Tibial nerve (tissue), 4 donors: ENCODE measurements at regions not wholly inside any gene's neighbourhood (a gene's known extent, or its start where the extent isn't known, plus 50 kb on each side); places are given as distances from the start of the nearest gene placed in this dataset.

Source experiments
- DNase-seq, 2 donors: peaks; one replicate each; pipeline ENCODE4 v3.0.0-alpha.2; 2019; ENCODE audit warnings: low spot score in 2 of 2
- H3K27ac ChIP-seq, 4 donors: fragments of 200-600 bp; sonication (generic) in 3 of 4; one replicate each; pipeline ENCODE4 v1.5.1; 2017 to 2019; ENCODE audit warnings: mild to moderate bottlenecking in 1 of 4
- H3K27me3 ChIP-seq, 2 donors: fragments of 200-600 bp; sonication (generic) in 1 of 2; one replicate each; pipeline versions ENCODE4 v1.5.1 to v1.6.0; 2017 to 2019
- H3K36me3 ChIP-seq, 3 donors: fragments of 200-600 bp; sonication (generic); one replicate each; pipeline ENCODE4 v1.5.1; 2018 to 2019
- H3K4me1 ChIP-seq, 4 donors: fragments of 200-600 bp; sonication (generic) in 3 of 4; one replicate each; pipeline ENCODE4 v1.5.1; 2017 to 2019
- H3K4me3 ChIP-seq, 4 donors: fragments of 200-600 bp; sonication (generic) in 3 of 4; one replicate each; pipeline ENCODE4 v1.5.1; 2017 to 2019; ENCODE audit warnings: mild to moderate bottlenecking in 1 of 4, moderate library complexity in 1 of 4
- H3K9me3 ChIP-seq, 4 donors: fragments of 200-600 bp; sonication (generic) in 3 of 4; one replicate each; pipeline ENCODE4 v1.5.1; 2017 to 2019
- CTCF ChIP-seq, 5 experiments: fragments of 200-600 bp in 3 of 5; fragments of 450-650 bp in 2 of 5; sonication (generic) in 3 of 5; IDR thresholded peaks; one replicate each; pipeline ENCODE4 v1.5.1; 2016 to 2019; ENCODE audit warnings: antibody characterized with exemption in 5 of 5, mild to moderate bottlenecking in 3 of 5, moderate library complexity in 2 of 5
- EP300 ChIP-seq, 2 donors: sonication (generic); formaldehyde crosslinking; IDR thresholded peaks; one replicate each; pipeline ENCODE4 v1.6.1; 2017; ENCODE audit warnings: antibody characterized with exemption in 2 of 2, mild to moderate bottlenecking in 1 of 2
- POLR2A ChIP-seq, 2 donors: fragments of 450-650 bp; IDR thresholded peaks; one replicate each; pipeline ENCODE4 v1.6.1; 2017; ENCODE audit warnings: antibody characterized with exemption in 2 of 2, mild to moderate bottlenecking in 2 of 2, moderate library complexity in 2 of 2
- WGBS, 2 donors: methylation state at CpG; one replicate each; pipeline ENCODE4 v1.1.5; 2018; 5-methylcytosine and 5-hydroxymethylcytosine counted together

GRCh38 chr17:14737984-14738651 is 437.2 kb downstream of the HS3ST3B1 start:
- Histone ChIP-seq H3K4me3 (no peak overlapping the region), H3K36me3 (no peaks in the 10 kb centered on the region), H3K27ac (no peak overlapping the region), H3K27me3 (no peaks in the 10 kb centered on the region), H3K9me3 (no peaks in the 10 kb centered on the region), H3K4me1 (peaks cover 0 to 3% (median 0%) of the 10 kb centered on the region in 4 donors)
- TF ChIP-seq POLR2A (IDR thresholded peaks at IDR 0.05) (no peak), EP300 (IDR thresholded peaks at IDR 0.05) (peak in 1 of 2 donors; percentile 63), CTCF (IDR thresholded peaks at IDR 0.05) (peak in 1 of 5 experiments; percentile 20)
- 39 to 46% methylated on average over 12 of the region's 12 CpGs for WGBS, 2 donors
- peak; percentile 19 to 52 for DNase-seq

GRCh38 chr17:14736631-14737030 is 435.8 kb downstream of the HS3ST3B1 start:
- no peak overlapping the region for H3K27ac ChIP-seq
- no peaks in the 10 kb centered on the region for H3K9me3 ChIP-seq
- no peak for TF ChIP-seq EP300 (IDR thresholded peaks at IDR 0.05)
- no peak for TF ChIP-seq CTCF (IDR thresholded peaks at IDR 0.05)
- TF ChIP-seq POLR2A (IDR thresholded peaks at IDR 0.05), result no peak
- peaks cover 0 to 3% (median 0%) of the 10 kb centered on the region in 4 donors for H3K4me1 ChIP-seq
- H3K4me3 ChIP-seq, result no peak overlapping the region
- 73 to 79% methylated on average over 6 of the region's 6 CpGs for WGBS, 2 donors
- no peaks in the 10 kb centered on the region for H3K27me3 ChIP-seq
- no peak for DNase-seq
- no peaks in the 10 kb centered on the region for H3K36me3 ChIP-seq

GRCh38 chr17:14733376-14733775 is 432.5 kb downstream of the HS3ST3B1 start:
- Histone ChIP-seq H3K4me1 (no peaks in the 10 kb centered on the region), H3K27me3 (no peaks in the 10 kb centered on the region), H3K9me3 (no peaks in the 10 kb centered on the region), H3K36me3 (no peaks in the 10 kb centered on the region), H3K27ac (no peak overlapping the region), H3K4me3 (no peak overlapping the region)
- no peak for DNase-seq
- TF ChIP-seq POLR2A (IDR thresholded peaks at IDR 0.05), result no peak
- no peak for TF ChIP-seq CTCF (IDR thresholded peaks at IDR 0.05)
- TF ChIP-seq EP300 (IDR thresholded peaks at IDR 0.05), result no peak
- WGBS, 2 donors, result 73 to 86% methylated on average over 2 of the region's 2 CpGs

GRCh38 chr17:14732211-14732610 is 431.3 kb downstream of the HS3ST3B1 start:
- no peak for DNase-seq
- 89 to 92% methylated on average over 2 of the region's 2 CpGs for WGBS, 2 donors
- Histone ChIP-seq H3K4me3 (no peak overlapping the region), H3K36me3 (no peaks in the 10 kb centered on the region), H3K27ac (no peak overlapping the region), H3K4me1 (no peaks in the 10 kb centered on the region), H3K27me3 (no peaks in the 10 kb centered on the region), H3K9me3 (no peaks in the 10 kb centered on the region)
- TF ChIP-seq EP300 (IDR thresholded peaks at IDR 0.05) (no peak), CTCF (IDR thresholded peaks at IDR 0.05) (no peak), POLR2A (IDR thresholded peaks at IDR 0.05) (no peak)

GRCh38 chr17:14731591-14731990 is 430.7 kb downstream of the HS3ST3B1 start:
- no peaks in the 10 kb centered on the region for H3K4me1 ChIP-seq
- H3K27me3 ChIP-seq, result no peaks in the 10 kb centered on the region
- H3K27ac ChIP-seq, result no peak overlapping the region
- WGBS, 2 donors, result 85 to 92% methylated on average over 4 of the region's 4 CpGs
- no peak for DNase-seq
- TF ChIP-seq EP300 (IDR thresholded peaks at IDR 0.05) (no peak), CTCF (IDR thresholded peaks at IDR 0.05) (no peak), POLR2A (IDR thresholded peaks at IDR 0.05) (no peak)
- no peaks in the 10 kb centered on the region for H3K36me3 ChIP-seq
- H3K4me3 ChIP-seq, result no peak overlapping the region
- no peaks in the 10 kb centered on the region for H3K9me3 ChIP-seq
